H1 (cell line): ENCODE measurements at regions not wholly inside any gene's neighbourhood (a gene's known extent, or its start where the extent isn't known, plus 50 kb on each side); places are given as distances from the start of the nearest gene placed in this dataset.

Source experiments
- CTCF ChIA-PET: fragments of 300-600 bp; sonication (Branson Sonifier 250); formaldehyde crosslinking; loops from one replicate; lab custom pipeline; 2021; ENCODE audit not compliant: partially characterized antibody; lab: Charles Lee
- POLR2A ChIA-PET: fragments of 300-600 bp; sonication (Branson Sonifier 250); formaldehyde crosslinking; loops from one replicate; lab custom pipeline; 2021; ENCODE audit warnings: inconsistent platforms; ENCODE audit not compliant: partially characterized antibody; lab: Charles Lee
- DNase-seq, 2 experiments: peaks; one replicate each; pipeline versions ENCODE4 v3.0.0 to v3.0.0-alpha.2; 2010 to 2022; ENCODE audit warnings: low spot score in 2 of 2, low read depth in 1 of 2, mixed read lengths in 1 of 2
- FAIRE-seq: peaks from 2 replicates; lab custom pipeline; 2011; peaks lifted over from hg19 to GRCh38; lab: Jason Lieb, UNC
- H2AFZ ChIP-seq: 2 replicates; pipeline ENCODE4 v1.8.1; 2012; ENCODE audit warnings: low read length, inconsistent platforms
- H2AK5ac ChIP-seq: 2 replicates; pipeline ENCODE4 v1.6.1; 2013; ENCODE audit warnings: low read depth, low read length
- H2BK120ac ChIP-seq: replicated peaks from 2 replicates; pipeline ENCODE3; 2013; ENCODE audit warnings: low read depth, low read length, inconsistent platforms
- H2BK12ac ChIP-seq: 2 replicates; pipeline ENCODE4 v1.6.1; 2013; ENCODE audit warnings: low read depth, low read length
- H2BK15ac ChIP-seq: 2 replicates; pipeline ENCODE4 v1.6.1; 2013; ENCODE audit warnings: low read length
- H2BK20ac ChIP-seq: 2 replicates; pipeline ENCODE4 v1.6.1; 2013; ENCODE audit warnings: low read length
- H2BK5ac ChIP-seq: 2 replicates; pipeline ENCODE4 v1.6.1; 2013; ENCODE audit warnings: low read depth, low read length
- H3K14ac ChIP-seq: 2 replicates; pipeline ENCODE4 v1.6.1; 2013; ENCODE audit warnings: inconsistent platforms; ENCODE audit not compliant: insufficient read length
- H3K18ac ChIP-seq: 2 replicates; pipeline ENCODE4 v1.6.1; 2013; ENCODE audit warnings: low read length; ENCODE audit errors: extremely low read depth
- H3K23ac ChIP-seq: 2 replicates; pipeline ENCODE4 v1.6.1; 2013; ENCODE audit warnings: inconsistent platforms; ENCODE audit not compliant: insufficient read length
- H3K23me2 ChIP-seq: 2 replicates; pipeline ENCODE4 v1.6.1; 2013; ENCODE audit warnings: low read depth, low read length
- H3K27ac ChIP-seq: 2 replicates; pipeline ENCODE4 v1.6.1; 2011; ENCODE audit warnings: low read depth, low read length, inconsistent platforms
- H3K27me3 ChIP-seq, 4 experiments: replicated peaks in 1 of 4; 1 replicate in 1 of 4; 2 replicates in 3 of 4; pipeline versions ENCODE4 v1.6.1 to v1.8.1; 2011 to 2013; ENCODE audit warnings: low read length in 3 of 4, mild to moderate bottlenecking in 3 of 4, inconsistent platforms in 2 of 4, mixed read lengths in 2 of 4, moderate library complexity in 1 of 4; ENCODE audit not compliant: control insufficient read depth in 3 of 4, insufficient read depth in 3 of 4; ENCODE audit errors: extremely low read depth in 1 of 4
- H3K36me3 ChIP-seq, 4 experiments: 2 replicates each; pipeline versions ENCODE4 v1.6.1 to v1.8.1; 2011 to 2013; ENCODE audit warnings: mild to moderate bottlenecking in 4 of 4, low read length in 3 of 4, moderate library complexity in 2 of 4, control low read depth in 1 of 4, inconsistent platforms in 1 of 4; ENCODE audit not compliant: insufficient read depth in 4 of 4, control insufficient read depth in 2 of 4
- H3K4ac ChIP-seq: replicated peaks from 2 replicates; pipeline ENCODE3; 2013; ENCODE audit warnings: low read length, low read depth, mixed read lengths, inconsistent platforms; ENCODE audit not compliant: insufficient read length
- H3K4me1 ChIP-seq, 4 experiments: replicated peaks in 1 of 4; 1 replicate in 1 of 4; 2 replicates in 3 of 4; pipeline versions ENCODE4 v1.6.1 to v1.8.1; 2011 to 2013; ENCODE audit warnings: low read length in 3 of 4, inconsistent platforms in 2 of 4, mixed read lengths in 1 of 4; ENCODE audit not compliant: insufficient read depth in 4 of 4, control insufficient read depth in 3 of 4
- H3K4me2 ChIP-seq, 2 experiments: 2 replicates each; pipeline versions ENCODE4 v1.6.1 to v1.8.1; 2011 to 2013; ENCODE audit warnings: low read depth in 2 of 2, low read length in 2 of 2, control low read depth in 1 of 2, inconsistent platforms in 1 of 2, mild to moderate bottlenecking in 1 of 2; ENCODE audit not compliant: insufficient read depth in 1 of 2
- H3K4me3 ChIP-seq, 4 experiments: fragments of 200-600, 300-600 bp in 1 of 4; sonication (generic), shearing (Covaris generic), sonication (Bioruptor Twin) in 1 of 4; 2 replicates each; pipeline versions ENCODE4 v1.5.1 to v1.8.1; 2011 to 2016; ENCODE audit warnings: low read length in 4 of 4, low read depth in 3 of 4, control low read depth in 2 of 4, inconsistent platforms in 2 of 4, mild to moderate bottlenecking in 2 of 4, mixed read lengths in 1 of 4, moderate library complexity in 1 of 4; ENCODE audit not compliant: insufficient read depth in 2 of 4; ENCODE audit errors: extremely low read depth in 1 of 4
- H3K56ac ChIP-seq: replicated peaks from 2 replicates; pipeline ENCODE3; 2013; ENCODE audit warnings: low read depth, mild to moderate bottlenecking, mixed read lengths, low read length, inconsistent platforms; ENCODE audit not compliant: insufficient read length
- H3K79me1 ChIP-seq: 2 replicates; pipeline ENCODE4 v1.6.1; 2013; ENCODE audit warnings: low read depth, low read length, control low read depth
- H3K79me2 ChIP-seq, 2 experiments: 2 replicates each; pipeline versions ENCODE4 v1.6.1 to v1.8.1; 2012 to 2013; ENCODE audit warnings: low read length in 2 of 2, mild to moderate bottlenecking in 2 of 2, inconsistent platforms in 1 of 2; ENCODE audit not compliant: insufficient read depth in 2 of 2, control insufficient read depth in 1 of 2
- H3K9ac ChIP-seq, 4 experiments: replicated peaks in 1 of 4; 1 replicate in 1 of 4; 2 replicates in 3 of 4; pipeline versions ENCODE4 v1.6.1 to v1.8.1; 2011 to 2013; ENCODE audit warnings: low read depth in 3 of 4, low read length in 3 of 4, control low read depth in 2 of 4, mild to moderate bottlenecking in 2 of 4, moderate library complexity in 2 of 4, inconsistent platforms in 1 of 4; ENCODE audit errors: extremely low read depth in 1 of 4
- H3K9me3 ChIP-seq, 2 experiments: 2 replicates each; pipeline versions ENCODE4 v1.6.1 to v1.8.1; 2012 to 2013; ENCODE audit warnings: mild to moderate bottlenecking in 2 of 2, moderate library complexity in 2 of 2, control low read depth in 1 of 2, inconsistent platforms in 1 of 2, low read depth in 1 of 2, low read length in 1 of 2, mixed read lengths in 1 of 2; ENCODE audit not compliant: insufficient read depth in 2 of 2
- H4K20me1 ChIP-seq, 2 experiments: replicated peaks in 1 of 2; 2 replicates each; pipeline versions ENCODE3 to v1.8.1; 2011 to 2013; ENCODE audit warnings: inconsistent platforms in 2 of 2, low read length in 2 of 2, mild to moderate bottlenecking in 1 of 2; ENCODE audit not compliant: insufficient read depth in 2 of 2, control insufficient read depth in 1 of 2
- H4K5ac ChIP-seq: 2 replicates; pipeline ENCODE4 v1.6.1; 2013; ENCODE audit warnings: low read length, low read depth, mixed read lengths, inconsistent platforms; ENCODE audit not compliant: insufficient read length
- H4K8ac ChIP-seq: 2 replicates; pipeline ENCODE4 v1.8.0; 2013; ENCODE audit warnings: mild to moderate bottlenecking, moderate library complexity, low read length, inconsistent platforms; ENCODE audit not compliant: insufficient read depth; ENCODE audit errors: extremely low read depth
- H4K91ac ChIP-seq: replicated peaks from 2 replicates; pipeline ENCODE3; 2013; ENCODE audit warnings: low read length, mixed read lengths, inconsistent platforms; ENCODE audit not compliant: insufficient read length
- CHD2 ChIP-seq: IDR thresholded peaks from 2 replicates; pipeline ENCODE4 v1.6.1; 2012; ENCODE audit warnings: low read length, improper control_type of control experiment
- CREB1 ChIP-seq: IDR thresholded peaks from 2 replicates; pipeline ENCODE4 v1.6.1; 2012; ENCODE audit warnings: inconsistent platforms
- EGR1 ChIP-seq: IDR thresholded peaks from 2 replicates; pipeline ENCODE4 v1.6.1; 2011; ENCODE audit warnings: low read depth, low read length, borderline replicate concordance
- GTF2F1 ChIP-seq: IDR thresholded peaks from 2 replicates; pipeline ENCODE4 v1.6.1; 2012; ENCODE audit warnings: low read depth, low read length, improper control_type of control experiment, borderline replicate concordance
- JUND ChIP-seq: IDR thresholded peaks from 2 replicates; pipeline ENCODE4 v1.6.1; 2011; ENCODE audit warnings: mild to moderate bottlenecking, improper control_type of control experiment, low read length
- SIN3A ChIP-seq, 2 experiments: IDR thresholded peaks in 1 of 2; conservative IDR thresholded peaks in 1 of 2; 2 replicates each; pipeline ENCODE4 v1.6.1; 2011 to 2012; ENCODE audit warnings: low read length in 2 of 2, improper control_type of control experiment in 1 of 2, low read depth in 1 of 2, mild to moderate bottlenecking in 1 of 2
- SP2 ChIP-seq: IDR thresholded peaks from 2 replicates; pipeline ENCODE4 v1.6.1; 2012; ENCODE audit warnings: mild to moderate bottlenecking, low read length, inconsistent platforms
- SUZ12 ChIP-seq: fragments of 200-600 bp; sonication (generic); IDR thresholded peaks from 2 replicates; pipeline ENCODE4 v1.6.1; 2012; ENCODE audit warnings: mild to moderate bottlenecking, inconsistent platforms, low read length, moderate library complexity, mixed read lengths
- YY1 ChIP-seq: IDR thresholded peaks from 2 replicates; pipeline ENCODE4 v1.6.1; 2011; ENCODE audit warnings: low read depth, mild to moderate bottlenecking, low read length
- WGBS, 2 experiments: shearing (Covaris generic) in 1 of 2; methylation state at CpG; one replicate each; pipeline versions ENCODE4 v1.1.6 to v1.1.7; 2013 to 2015; ENCODE audit warnings: low lambda C conversion rate in 2 of 2, mixed read lengths in 2 of 2, inconsistent platforms in 1 of 2, low coverage in 1 of 2, missing lambda C conversion rate in 1 of 2; ENCODE audit not compliant: insufficient replicate concordance in 2 of 2, insufficient coverage in 1 of 2, insufficient read length in 1 of 2; ENCODE audit errors: extremely low coverage in 1 of 2, missing lambda C conversion rate in 1 of 2; 5-methylcytosine and 5-hydroxymethylcytosine counted together
- TF ChIP-seq, protein P1 (sequence below): IDR thresholded peaks from 2 replicates; pipeline ENCODE4 v1.6.1; 2011; ENCODE audit warnings: low read length, improper control_type of control experiment

- no peak overlapping the region for H2AFZ ChIP-seq
- no peak overlapping the region for H4K8ac ChIP-seq
- H2BK120ac ChIP-seq: no peak overlapping the region
- no peak for TF ChIP-seq CHD2
- TF ChIP-seq SP2: no peak
- no peak for TF ChIP-seq SUZ12
- TF ChIP-seq YY1: no peak
- TF ChIP-seq SIN3A (conservative IDR thresholded peaks at IDR 0.05 in 1 of 2, IDR thresholded peaks at IDR 0.05 in 1 of 2; ENCODE audit: low read depth in 1 of 2, low read length in 2 of 2): no peak
- TF ChIP-seq JUND: no peak
- TF ChIP-seq, protein P1, sequence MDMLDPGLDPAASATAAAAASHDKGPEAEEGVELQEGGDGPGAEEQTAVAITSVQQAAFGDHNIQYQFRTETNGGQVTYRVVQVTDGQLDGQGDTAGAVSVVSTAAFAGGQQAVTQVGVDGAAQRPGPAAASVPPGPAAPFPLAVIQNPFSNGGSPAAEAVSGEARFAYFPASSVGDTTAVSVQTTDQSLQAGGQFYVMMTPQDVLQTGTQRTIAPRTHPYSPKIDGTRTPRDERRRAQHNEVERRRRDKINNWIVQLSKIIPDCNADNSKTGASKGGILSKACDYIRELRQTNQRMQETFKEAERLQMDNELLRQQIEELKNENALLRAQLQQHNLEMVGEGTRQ: no peak
- TF ChIP-seq CREB1: no peak
- no peak for TF ChIP-seq GTF2F1
- no peak for TF ChIP-seq EGR1
- H3K27me3 ChIP-seq: no peaks in the 10 kb centered on the region
- 92% methylated on average over 4 of the region's 4 CpGs; no CpG with 5 or more reads in 1 of the 2 experiments for WGBS, 2 experiments
- H4K5ac ChIP-seq: no peak overlapping the region
- no peaks in the 10 kb centered on the region for H3K36me3 ChIP-seq
- no peaks in the 10 kb centered on the region for H3K4me1 ChIP-seq
- H2AK5ac ChIP-seq: no peak overlapping the region
- no peak overlapping the region for H3K14ac ChIP-seq
- DNase-seq: no peak
- H3K9ac ChIP-seq: no peak overlapping the region
- H2BK5ac ChIP-seq: no peak overlapping the region
- no peak overlapping the region for H3K56ac ChIP-seq
- no peaks in the 10 kb centered on the region for H3K9me3 ChIP-seq
- CTCF ChIA-PET: interaction anchor here (0.7 to 1.8 kb wide), 3 partner anchors 13 to 141 kb away, joined by 3 to 7 read pairs (median 4); partner anchors contain the start of gene SFRP4
- no peak overlapping the region for H3K4me3 ChIP-seq
- H2BK12ac ChIP-seq: no peak overlapping the region
- H3K23me2 ChIP-seq: no peaks in the 10 kb centered on the region
- H3K79me1 ChIP-seq: no peaks in the 10 kb centered on the region
- no peaks in the 10 kb centered on the region for H4K20me1 ChIP-seq
- no peak overlapping the region for H2BK20ac ChIP-seq
- POLR2A ChIA-PET: no interaction called here
- no peak overlapping the region for H3K18ac ChIP-seq
- no peak overlapping the region for H3K23ac ChIP-seq
- no peak for FAIRE-seq
- H3K4ac ChIP-seq: no peak overlapping the region
- no peaks in the 10 kb centered on the region for H3K79me2 ChIP-seq
- H3K27ac ChIP-seq: no peak overlapping the region
- no peak overlapping the region for H2BK15ac ChIP-seq
- no peak overlapping the region for H3K4me2 ChIP-seq
- H4K91ac ChIP-seq: no peak overlapping the region
Observed at GRCh38 chr7:38057829-38058228, 120.2 kb upstream of the STARD3NL start.
